NCI-H345 (cell line): ENCODE measurements at regions not wholly inside any gene's neighbourhood (a gene's known extent, or its start where the extent isn't known, plus 50 kb on each side); places are given as distances from the start of the nearest gene placed in this dataset.
"Not testable (repeated sequence)": the region's sequence is repeated elsewhere in the genome, so short reads cannot be mapped to it uniquely, and the experiment has no call there.

ENCODE experiments used
- DNase-seq: peaks from one replicate; lab custom pipeline; 2025; lab: John Stamatoyannopoulos, UW

DNA sequence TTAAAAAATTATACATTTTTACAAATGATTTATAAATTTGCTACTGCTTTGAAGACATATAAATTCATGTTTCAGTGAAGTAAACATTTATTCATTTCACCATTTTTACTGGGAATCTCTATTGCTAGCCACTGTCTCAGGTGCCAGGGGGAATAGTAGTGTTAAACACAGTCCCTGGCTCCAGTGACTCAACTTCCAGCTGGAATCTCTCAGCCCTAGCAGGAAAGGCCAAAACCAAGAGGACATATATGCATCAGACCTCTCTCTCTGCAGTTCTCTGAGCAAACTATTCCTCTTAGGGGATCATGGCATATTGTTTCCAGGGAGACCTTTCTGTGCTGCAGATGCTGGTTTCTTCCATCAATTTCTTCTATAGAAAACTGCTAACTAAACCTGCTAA is 1009.0 kb upstream of the LCORL start:
- no peak for DNase-seq

DNA sequence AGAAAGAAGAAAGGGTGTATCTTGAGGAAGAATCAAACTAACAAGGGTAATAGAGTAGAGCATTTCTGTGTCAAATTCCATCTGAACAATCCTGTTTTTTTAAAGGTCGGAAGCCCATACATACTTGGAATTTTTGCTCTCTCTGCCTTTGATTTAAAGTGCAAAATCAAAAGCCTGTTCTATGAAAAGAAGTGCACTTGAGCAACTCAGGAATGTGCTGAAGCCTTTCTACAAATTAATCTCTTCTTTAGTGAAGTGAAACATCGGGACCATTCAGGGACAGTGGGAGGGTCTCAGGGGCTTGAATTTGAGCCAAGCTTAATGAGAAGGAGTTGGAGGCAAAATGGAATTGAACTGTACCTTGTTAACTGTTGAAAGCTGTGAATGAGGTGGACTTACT is 1008.5 kb upstream of the LCORL start:
- no peak for DNase-seq

DNA sequence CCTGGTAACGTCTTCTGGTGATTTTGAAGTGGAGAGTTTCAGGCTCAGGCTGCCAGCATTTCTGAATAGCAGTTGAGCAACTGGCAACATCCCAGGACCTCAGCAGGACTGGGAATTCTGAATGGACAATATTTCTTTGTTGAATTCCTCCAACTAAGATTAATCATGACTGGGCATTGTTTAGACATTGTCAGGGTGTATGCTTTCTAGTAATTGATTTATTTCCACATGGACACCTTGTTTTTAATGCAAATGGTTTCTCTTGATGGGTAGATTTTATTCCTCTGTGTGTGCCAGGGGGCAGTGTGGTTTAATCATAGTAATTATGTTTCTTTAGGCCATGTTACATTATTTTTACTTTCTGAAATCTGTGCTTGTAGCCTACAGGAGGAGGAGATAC is 1004.7 kb upstream of the LCORL start:
- DNase-seq, result no peak

DNA sequence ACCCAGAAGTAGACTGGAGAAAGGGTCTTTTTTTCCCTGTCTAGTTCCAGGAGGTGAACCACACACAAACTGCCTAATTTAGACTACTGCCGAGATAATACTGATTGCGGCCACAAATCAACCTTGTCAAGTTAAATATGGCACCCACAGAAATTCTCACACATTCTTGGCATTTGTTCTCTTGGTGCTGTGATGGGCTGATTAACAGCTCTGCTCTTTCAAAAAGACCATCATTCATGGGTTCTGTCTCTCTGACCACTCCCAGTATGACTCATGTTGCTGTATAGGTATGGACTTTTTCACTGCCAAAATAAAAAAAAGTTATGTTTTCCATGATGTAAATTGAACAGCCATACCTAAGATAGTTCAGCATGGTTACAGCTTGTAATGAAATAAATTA is 1003.5 kb upstream of the LCORL start:
- DNase-seq, result no peak

DNA sequence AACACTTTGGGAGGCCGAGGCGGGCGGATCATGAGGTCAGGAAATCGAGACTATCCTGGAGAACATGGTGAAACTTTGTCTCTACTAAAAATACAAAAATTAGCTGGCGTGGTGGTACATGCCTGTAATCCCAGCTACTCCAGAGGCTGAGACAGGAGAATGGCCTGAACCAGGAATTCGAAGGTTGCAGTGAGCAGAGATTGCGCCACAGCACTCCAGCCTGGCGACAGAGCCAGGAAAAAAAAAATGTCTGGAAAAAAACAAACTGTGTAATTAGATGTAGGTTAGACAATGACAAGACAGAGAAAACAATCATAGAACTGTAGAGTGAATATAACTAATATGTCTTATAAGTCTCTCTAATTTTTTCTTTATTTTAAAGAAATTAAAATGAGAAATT is 1002.5 kb upstream of the LCORL start:
- no peak for DNase-seq

DNA sequence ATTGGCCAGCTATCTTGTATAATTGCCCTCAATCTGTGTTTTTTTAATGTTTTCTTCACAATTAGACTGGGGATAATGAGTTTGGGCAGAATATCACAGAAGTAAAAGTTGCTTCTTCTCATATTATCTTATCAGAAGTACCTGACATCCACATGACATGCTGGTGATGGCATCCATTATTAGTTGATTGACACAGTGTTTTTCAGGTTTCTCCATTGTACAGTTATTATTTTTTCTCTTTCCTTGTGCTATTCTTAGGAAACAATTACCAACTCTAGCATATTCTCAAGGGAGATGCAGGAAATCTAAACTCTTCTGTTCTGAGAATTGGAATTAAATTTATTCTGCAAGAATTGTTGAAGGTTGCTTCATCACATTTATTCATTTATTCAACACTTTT is 1000.1 kb upstream of the LCORL start:
- DNase-seq, result no peak

DNA sequence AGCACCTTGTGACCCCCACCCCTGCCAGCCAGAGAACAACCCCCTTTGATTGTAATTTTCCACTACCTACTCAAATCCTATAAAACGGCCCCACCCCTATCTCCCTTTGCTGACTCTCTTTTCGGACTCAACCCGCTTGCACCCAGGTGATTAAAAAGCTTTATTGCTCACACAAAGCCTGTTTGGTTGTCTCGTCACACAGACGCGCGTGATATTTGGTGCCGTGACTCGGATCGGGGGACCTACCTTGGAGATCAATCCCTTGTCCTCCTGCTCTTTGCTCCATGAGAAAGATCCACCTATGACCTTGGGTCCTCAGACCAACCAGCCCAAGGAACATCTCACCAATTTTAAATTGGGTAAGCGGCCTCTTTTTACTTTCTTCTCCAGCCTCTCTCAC is 995.0 kb upstream of the LCORL start:
- not testable (repeated sequence) for DNase-seq

DNA sequence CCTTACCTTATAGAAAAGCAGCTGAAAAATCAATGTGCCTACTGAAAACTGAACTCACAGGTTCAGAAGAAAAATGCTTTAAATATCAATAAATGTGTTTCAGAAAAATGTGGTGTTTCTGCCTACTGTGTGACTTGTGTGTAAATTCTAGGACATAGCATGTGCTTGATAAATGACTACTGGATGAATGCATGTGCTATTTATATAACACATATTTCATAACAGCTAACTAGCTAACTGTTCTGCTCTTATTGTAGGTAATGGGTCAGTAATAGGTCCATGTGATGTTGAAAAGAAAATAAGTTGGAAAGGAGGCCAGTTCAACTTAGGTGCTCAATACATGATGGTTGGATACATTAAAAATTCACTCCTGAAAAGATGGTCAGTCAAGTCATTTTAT is 993.0 kb upstream of the LCORL start:
- DNase-seq, result no peak

DNA sequence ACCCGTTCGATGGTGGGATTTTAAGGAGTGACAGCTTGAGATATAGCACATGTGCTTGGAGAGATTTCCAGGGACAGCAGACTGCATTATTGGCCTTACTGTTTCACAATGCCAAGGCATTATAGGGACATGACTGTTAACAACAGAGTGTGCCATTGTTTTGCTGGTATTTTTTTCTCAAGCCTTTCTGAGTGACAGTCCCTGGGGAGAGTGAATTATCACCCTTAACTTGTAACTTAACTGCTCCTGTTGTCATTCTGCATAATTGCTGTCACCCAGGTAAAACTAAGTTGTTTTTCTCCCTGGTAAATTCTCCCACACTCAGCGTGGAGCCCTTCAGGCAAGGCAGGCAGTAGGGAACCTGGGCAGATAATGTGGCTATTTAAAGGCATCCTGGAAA is 989.2 kb upstream of the LCORL start:
- peak; percentile 5 for DNase-seq

DNA sequence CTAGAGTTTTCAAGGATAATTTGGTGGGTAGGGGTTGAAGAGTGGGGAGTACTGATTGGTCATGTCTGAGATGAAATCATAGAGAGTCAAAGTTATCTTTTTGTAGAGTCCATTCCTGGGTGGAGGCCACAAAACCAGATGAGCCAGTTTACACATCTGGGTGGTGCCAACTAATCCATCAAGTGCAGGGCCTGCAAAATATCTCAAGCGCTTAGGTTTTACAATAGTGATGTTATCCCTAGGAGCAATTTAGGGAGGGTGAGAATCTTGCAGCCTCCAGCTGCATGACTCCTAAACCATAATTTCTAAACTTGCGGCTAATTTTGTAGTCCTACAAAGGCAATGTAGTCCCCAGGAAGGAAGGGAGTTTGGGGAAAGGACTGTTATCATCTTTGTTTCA is 988.3 kb upstream of the LCORL start:
- DNase-seq, result no peak

DNA sequence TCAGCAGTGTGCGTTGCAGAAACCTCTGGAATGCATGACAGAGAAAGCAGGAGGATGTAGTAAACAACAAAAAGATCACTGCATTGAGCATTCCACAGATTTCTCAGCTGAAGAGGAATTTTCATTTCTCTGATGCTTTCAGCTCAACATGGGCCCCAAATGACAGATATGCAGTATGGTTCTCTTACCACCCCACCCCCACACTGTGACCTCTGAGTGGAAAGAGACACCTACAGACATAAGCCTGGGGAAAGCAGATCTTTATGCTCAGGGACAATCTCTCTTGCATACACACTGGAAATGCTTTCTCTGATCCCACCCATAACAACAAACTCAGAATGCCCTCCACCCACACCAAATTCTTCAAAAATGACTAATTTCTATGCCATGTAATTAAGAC is 983.7 kb upstream of the LCORL start:
- DNase-seq, result no peak

DNA sequence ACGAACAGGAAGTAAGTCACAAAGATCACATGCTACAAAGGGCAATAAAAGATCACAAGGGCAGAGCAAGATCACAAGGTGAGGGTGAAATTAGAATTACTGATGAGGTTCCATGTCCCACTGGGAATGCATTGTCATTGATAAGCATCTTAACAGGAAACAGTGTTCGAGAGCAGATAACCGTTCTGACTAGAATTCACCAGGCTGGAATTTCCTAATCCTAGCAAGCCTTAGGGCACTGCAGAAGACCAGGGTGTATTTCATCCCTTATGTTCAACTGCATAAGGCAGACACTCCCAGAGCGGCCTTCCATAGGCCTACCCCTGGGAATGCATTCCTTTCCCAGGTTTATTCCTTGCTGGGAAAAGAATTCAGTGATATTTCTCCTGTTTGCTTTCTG is 980.6 kb upstream of the LCORL start:
- DNase-seq, result no peak

DNA sequence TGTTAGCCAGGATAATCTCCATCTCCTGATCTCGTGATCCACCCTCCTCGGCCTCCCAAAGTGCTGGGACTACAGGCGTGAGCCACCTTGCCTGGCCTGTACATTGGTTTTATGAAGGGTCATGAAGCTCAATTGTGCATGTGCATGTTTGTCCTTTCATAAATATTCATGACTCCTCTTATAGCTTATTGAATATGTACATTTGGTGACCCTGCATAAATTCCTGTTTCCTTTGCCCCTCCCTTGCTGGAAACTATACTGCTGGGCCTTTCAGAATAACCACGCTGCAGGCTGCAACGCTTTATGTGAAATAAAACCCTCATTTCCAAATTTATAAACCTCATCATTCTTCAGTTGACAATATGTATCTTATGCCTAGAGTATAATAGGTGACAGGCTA is 978.0 kb upstream of the LCORL start:
- no peak for DNase-seq

DNA sequence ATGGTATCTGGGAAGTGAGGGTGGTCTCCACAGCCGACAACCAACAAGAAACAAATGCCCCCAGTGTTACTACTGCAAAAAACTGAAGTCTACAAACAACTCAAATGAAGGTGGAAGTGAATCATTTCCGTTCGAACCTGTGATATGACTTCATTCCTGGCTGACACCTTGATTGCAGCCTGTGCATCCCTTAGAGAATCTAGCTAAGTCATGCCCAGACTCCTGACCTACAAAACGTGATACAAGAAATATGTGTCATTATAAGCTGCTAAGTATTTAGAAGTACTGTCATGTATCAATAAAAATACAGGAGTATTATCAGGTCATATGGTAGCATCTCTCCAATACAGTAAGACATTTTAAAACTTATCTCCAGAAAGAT is 959.7 kb upstream of the LCORL start:
- no peak for DNase-seq

DNA sequence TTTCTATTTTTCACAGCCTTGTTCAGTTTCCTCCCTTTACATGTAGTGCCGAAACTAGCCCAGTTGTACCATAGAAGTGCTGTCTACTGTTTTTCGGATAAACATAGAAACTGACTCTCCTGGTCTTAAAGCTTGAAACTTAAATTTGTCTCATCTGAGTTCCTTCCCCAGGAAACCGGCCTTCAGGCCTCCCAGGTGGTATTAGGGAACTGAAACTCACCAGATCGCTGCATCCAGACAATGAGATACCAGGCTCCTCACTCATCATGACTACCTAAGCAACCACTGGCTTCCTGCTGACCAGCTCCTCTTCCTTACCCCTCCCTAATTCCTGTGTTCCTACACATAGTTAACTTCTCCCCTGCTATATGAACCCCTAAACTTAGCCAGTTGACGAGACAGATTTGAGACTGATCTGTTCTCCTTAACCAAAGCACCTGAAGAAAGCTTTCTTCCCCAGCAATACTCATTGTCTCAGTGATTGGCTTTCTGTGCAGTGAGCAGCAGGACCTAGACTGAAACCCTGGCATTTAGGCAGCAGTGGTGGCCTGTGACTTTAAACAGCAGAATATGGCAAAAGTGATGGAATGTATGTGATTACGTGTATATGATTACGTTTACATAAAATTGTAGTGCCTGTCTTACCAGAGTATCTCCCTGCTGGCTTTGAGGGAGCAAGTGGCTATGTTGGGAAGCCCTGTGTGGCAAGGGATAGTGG is 959.1 kb upstream of the LCORL start:
- DNase-seq, result no peak

DNA sequence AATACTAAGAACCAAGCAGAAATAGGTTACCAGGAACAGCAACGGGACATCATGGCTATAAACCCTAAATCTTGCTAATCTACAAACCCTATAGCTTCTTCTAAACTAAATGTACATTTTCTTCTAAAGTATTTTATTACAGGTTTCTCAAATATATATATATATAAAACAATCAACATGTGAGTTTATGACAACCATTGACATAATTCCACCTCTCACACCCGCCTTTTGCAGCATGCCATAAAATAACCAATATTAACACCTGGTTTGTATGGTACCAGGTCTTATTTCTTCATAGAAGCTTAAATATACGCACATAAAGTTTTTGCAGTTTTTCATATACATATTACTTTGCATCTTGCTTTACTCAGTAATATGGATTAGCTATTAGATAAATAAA is 955.3 kb upstream of the LCORL start:
- no peak for DNase-seq

DNA sequence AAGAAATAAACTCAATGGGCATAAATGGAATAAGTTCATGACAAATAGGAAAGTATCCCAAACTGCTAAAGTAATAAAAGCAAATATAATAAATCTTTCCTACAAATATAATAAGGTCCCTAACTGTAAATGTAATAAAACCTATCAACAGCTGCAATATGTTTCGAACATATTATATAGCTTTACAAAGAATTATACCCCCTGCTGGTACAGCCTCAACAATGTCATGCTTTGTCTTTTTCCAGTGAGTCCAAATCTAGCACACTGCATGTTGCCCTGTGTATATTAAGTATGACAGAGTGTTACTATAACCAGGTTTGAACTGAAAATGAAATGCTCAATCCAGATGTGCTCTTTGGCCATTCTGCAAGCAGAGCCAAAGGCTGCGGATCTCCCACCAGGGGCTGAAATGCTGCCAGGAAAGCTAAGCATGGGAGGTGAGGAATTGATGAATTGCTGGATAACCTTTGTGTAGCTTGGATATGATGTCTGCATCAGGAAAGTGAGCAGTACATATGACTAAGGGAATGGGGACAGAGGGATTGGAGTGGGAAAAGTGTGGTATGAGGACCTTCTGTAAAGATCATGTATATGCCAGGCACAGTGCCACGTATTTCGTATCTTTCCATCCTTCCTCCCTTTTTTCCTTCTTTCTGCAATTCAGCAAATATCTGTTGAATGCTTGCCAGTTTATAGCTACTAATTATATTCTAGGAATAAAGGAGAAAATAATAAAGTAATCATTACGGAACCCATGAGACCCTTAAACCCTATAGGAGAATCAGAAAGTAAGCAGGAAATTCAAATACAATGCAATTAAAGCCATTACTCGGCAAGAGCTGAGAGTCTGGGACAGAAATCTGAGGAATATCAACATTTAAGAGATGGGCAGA is 954.6 kb upstream of the LCORL start:
- no peak for DNase-seq

DNA sequence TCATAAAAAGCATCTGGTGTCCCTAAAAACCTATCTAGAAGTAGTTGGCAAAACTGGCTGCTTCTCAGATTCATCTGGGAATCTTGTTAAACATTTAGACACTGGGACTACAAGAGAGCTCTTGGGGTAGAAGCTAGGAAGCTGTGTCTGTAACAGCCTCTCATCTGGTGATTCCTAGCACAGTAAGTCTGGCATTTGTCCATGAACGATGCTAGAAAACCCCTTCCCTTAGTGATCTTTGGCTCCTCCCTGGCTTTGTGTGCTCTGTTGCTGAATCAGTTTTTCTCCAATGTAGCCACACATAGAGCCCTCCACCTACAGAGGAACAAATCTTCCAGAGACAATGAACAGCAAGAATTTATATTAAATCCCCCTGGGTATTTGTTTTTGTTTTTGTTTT is 951.7 kb upstream of the LCORL start:
- DNase-seq, result no peak

DNA sequence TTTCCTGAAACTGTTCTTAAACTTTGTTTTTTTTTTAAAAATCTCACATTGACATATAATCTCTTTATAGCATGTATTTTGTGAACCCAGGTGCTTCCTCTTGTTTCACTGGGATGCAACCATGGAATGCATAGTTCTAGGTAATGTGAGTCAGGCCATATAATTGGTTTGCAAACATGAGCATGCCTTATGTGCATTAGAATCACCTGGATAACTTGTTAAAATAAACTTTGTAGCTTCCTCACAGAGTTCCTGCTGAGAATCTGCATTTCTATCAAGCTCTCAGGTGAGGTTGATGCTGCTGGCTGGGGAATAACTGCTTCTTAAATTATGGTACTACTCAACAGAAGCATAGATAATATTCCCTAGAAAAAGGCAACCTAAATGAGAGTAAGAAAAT is 940.3 kb upstream of the LCORL start:
- no peak for DNase-seq

DNA sequence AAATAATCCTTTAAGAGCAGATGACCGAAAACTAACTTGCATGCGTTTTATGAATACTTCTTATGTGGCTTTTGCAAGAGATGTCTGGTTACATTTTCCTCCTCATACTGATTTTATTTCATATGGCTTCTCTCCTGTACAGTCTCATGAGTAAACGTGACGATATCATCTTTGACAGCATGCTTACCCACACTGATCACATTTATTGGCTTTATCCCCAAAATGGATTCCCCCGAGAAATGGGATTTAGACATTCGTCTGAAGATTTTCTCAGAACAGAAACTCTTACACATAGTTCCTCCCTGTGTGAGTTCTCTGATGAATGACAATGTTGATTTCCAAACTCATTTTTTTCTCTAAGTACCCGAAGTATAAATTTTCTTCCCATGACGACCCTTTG is 939.7 kb upstream of the LCORL start:
- no peak for DNase-seq

DNA sequence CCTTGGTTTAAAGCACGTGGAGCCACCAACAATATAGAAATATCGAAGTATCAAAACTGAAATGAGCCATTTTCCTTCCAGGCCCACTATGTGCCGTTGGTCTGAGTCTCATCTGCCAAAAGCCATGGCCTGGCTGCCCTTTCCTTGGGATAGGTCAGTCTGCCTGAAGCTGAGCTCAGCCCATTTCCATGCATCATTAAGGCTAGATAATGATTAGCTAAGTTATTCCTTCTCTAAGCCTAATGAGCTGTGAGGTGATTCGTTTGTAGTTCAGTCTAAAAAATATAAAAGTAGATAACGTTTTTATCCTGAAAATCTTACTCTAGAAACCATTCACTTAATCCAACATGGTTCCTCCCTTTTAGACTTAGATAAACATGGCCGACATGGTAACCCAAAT is 936.2 kb upstream of the LCORL start:
- no peak for DNase-seq

DNA sequence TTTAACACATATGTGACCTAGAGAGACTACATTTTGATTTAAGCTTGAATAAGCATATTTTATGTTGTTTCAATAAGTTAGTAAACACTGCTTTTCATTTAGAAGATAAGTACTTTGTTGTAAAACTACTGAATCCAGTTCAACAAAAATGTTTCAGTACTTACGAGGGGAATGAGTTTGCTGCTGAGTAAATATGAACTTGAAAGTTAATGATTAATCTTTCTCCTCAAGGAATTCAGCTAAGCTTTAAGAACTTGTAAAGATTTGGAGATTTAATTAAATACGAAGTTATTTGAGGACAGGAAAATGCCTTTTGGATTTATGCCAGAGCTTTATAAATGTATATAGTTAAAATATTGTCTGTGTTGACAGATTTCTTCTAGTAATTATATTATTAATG is 933.0 kb upstream of the LCORL start:
- no peak for DNase-seq

DNA sequence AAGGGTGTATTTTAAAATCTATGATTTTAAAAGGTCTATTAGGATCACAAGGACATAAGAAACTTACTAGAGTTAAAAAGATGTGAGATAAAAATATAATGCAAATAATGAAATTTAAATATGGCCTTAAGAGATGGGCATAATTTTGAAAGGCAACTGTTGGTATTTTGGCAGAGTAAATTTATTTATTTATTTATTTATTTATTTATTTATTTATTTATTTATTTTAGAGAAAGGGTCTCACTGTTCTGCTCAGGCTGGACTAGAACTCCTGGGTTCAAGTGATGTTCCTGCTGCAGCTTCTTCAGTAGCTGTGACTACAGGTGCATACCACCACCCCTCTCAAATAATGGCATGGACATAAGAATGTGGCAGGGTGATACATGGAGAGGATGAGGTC is 932.1 kb upstream of the LCORL start:
- no peak for DNase-seq

DNA sequence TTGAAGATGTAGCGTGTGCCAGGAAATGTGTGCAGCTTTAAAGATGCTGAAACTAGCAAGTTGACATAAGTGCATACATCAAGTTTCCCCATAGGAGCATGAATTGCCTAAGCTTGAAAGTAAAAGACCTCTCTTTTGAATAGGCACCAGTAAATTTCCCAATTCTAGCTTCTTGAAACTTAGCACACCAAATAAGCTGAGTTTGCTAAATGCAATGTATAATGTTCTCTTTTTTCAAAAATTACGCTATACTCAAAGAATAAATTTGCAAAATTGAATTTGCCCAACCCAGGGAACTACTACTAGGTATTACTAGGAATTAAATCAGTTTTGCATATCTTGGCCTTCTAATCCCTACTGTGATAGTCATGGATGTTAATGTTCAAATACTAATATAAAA is 923.9 kb upstream of the LCORL start:
- no peak for DNase-seq
